Endothelial cell of umbilical vein (primary cell): ENCODE measurements at regions not wholly inside any gene's neighbourhood (a gene's known extent, or its start where the extent isn't known, plus 50 kb on each side); places are given as distances from the start of the nearest gene placed in this dataset.
A peak's percentile ranks its signal among the peaks of the same experiment; 100 is the strongest.

ENCODE experiments used
- BruUV-seq: library from RNA; stranded (reverse); fragments of 400-500 nt; replicated peaks from 2 replicates; lab custom pipeline; 2021; lab: Mats Ljungman, UMichigan
- CTCF ChIA-PET: fragments of 300-600, 350-600 bp; sonication (Branson Sonifier 250); formaldehyde crosslinking; loops from one replicate; lab custom pipeline; 2021; ENCODE audit warnings: antibody characterized with exemption, inconsistent platforms; lab: Charles Lee
- POLR2A ChIA-PET: fragments of 300-600, 350-600 bp; sonication (Branson Sonifier 250); formaldehyde crosslinking; loops from one replicate; lab custom pipeline; 2021; ENCODE audit warnings: antibody characterized with exemption, inconsistent platforms; lab: Charles Lee
- DNase-seq: peaks from one replicate; pipeline ENCODE4 v3.0.0-alpha.2; 2011; ENCODE audit warnings: low read depth, low spot score
- FAIRE-seq: peaks from 2 replicates; lab custom pipeline; 2011; peaks lifted over from hg19 to GRCh38; lab: Jason Lieb, UNC
- H2AFZ ChIP-seq: 2 replicates; pipeline ENCODE4 v1.6.0; 2012; ENCODE audit warnings: low read depth, low read length, control low read depth, inconsistent platforms
- H3K27ac ChIP-seq: 2 replicates; pipeline ENCODE4 v1.5.1; 2011; ENCODE audit warnings: low read depth, mild to moderate bottlenecking, control low read depth, low read length, moderate library complexity; ENCODE audit not compliant: insufficient read depth
- H3K27me3 ChIP-seq, 2 experiments: 2 replicates each; pipeline versions ENCODE4 v1.6.0 to v1.6.1; 2011; ENCODE audit warnings: low read length in 2 of 2, mixed read lengths in 1 of 2; ENCODE audit not compliant: control insufficient read depth in 2 of 2, insufficient read depth in 2 of 2
- H3K36me3 ChIP-seq, 2 experiments: 2 replicates in 1 of 2; 3 replicates in 1 of 2; pipeline ENCODE4 v1.5.1; 2011; ENCODE audit warnings: low read length in 2 of 2, mild to moderate bottlenecking in 1 of 2, moderate library complexity in 1 of 2; ENCODE audit not compliant: control insufficient read depth in 2 of 2, insufficient read depth in 2 of 2; ENCODE audit errors: extremely low read depth in 1 of 2
- H3K4me1 ChIP-seq: 3 replicates; pipeline ENCODE4 v1.5.1; 2011; ENCODE audit warnings: mild to moderate bottlenecking, low read length; ENCODE audit not compliant: control insufficient read depth, insufficient read depth; ENCODE audit errors: extremely low read depth
- H3K4me2 ChIP-seq: 2 replicates; pipeline ENCODE4 v1.6.1; 2011; ENCODE audit warnings: low read length, control low read depth, mixed read lengths; ENCODE audit not compliant: insufficient read depth
- H3K4me3 ChIP-seq, 3 experiments: fragments of 200-600 bp in 1 of 3; sonication (generic), shearing (Covaris generic) in 1 of 3; replicated peaks in 1 of 3; 2 replicates each; pipeline ENCODE4 v1.5.1; 2011 to 2016; ENCODE audit warnings: control low read depth in 3 of 3, low read length in 3 of 3, mild to moderate bottlenecking in 2 of 3, inconsistent platforms in 1 of 3, low read depth in 1 of 3, moderate library complexity in 1 of 3; ENCODE audit not compliant: insufficient read depth in 1 of 3
- H3K79me2 ChIP-seq: 2 replicates; pipeline ENCODE4 v1.6.0; 2012; ENCODE audit warnings: low read length, inconsistent platforms; ENCODE audit not compliant: control insufficient read depth, insufficient read depth
- H3K9ac ChIP-seq: replicated peaks from 2 replicates; pipeline ENCODE3; 2011; ENCODE audit warnings: low read length, control low read depth; ENCODE audit not compliant: insufficient read depth; ENCODE audit errors: extremely low read depth
- H3K9me1 ChIP-seq: replicated peaks from 3 replicates; pipeline ENCODE4 v1.6.0; 2011; ENCODE audit warnings: mild to moderate bottlenecking, low read length; ENCODE audit not compliant: control insufficient read depth, insufficient read depth; ENCODE audit errors: extremely low read depth
- H3K9me3 ChIP-seq: replicated peaks from 2 replicates; pipeline ENCODE4 v1.5.1; 2012; ENCODE audit warnings: low read length, inconsistent platforms; ENCODE audit not compliant: control insufficient read depth, insufficient read depth
- H4K20me1 ChIP-seq: replicated peaks from 2 replicates; pipeline ENCODE3; 2011; ENCODE audit warnings: mild to moderate bottlenecking, low read length; ENCODE audit not compliant: control insufficient read depth, insufficient read depth; ENCODE audit errors: extremely low read depth
- EZH2 ChIP-seq: IDR thresholded peaks from 2 replicates; pipeline ENCODE4 v1.6.1; 2012; ENCODE audit warnings: borderline replicate concordance, low read depth, mild to moderate bottlenecking, moderate library complexity, low read length, inconsistent platforms; ENCODE audit not compliant: severe bottlenecking
- FOS ChIP-seq: IDR thresholded peaks from 2 replicates; pipeline ENCODE4 v1.6.1; 2011; ENCODE audit warnings: mild to moderate bottlenecking, low read length, moderate library complexity, borderline replicate concordance; ENCODE audit not compliant: insufficient read depth
- GATA2 ChIP-seq: IDR thresholded peaks from 2 replicates; pipeline ENCODE4 v1.7.0; 2011; ENCODE audit warnings: low read depth, mild to moderate bottlenecking, moderate library complexity, mixed read lengths, low read length; ENCODE audit not compliant: insufficient read length, insufficient read depth
- JUN ChIP-seq: IDR thresholded peaks from 2 replicates; pipeline ENCODE4 v1.6.1; 2011; ENCODE audit warnings: borderline replicate concordance, low read depth; ENCODE audit not compliant: insufficient read length, insufficient read depth
- MYC ChIP-seq: IDR thresholded peaks from one replicate; pipeline ENCODE4 v1.6.1; 2011; ENCODE audit warnings: mild to moderate bottlenecking, low read depth, low read length
- POLR2A ChIP-seq: IDR thresholded peaks from 2 replicates; pipeline ENCODE4 v1.6.1; 2012; ENCODE audit warnings: low read depth, mild to moderate bottlenecking, control low read depth, low read length
- POLR2AphosphoS5 ChIP-seq: IDR thresholded peaks from 2 replicates; pipeline ENCODE4 v1.6.1; 2012; ENCODE audit warnings: low read depth, mild to moderate bottlenecking, control low read depth, low read length, moderate library complexity; ENCODE audit not compliant: insufficient read depth
- dilution Hi-C: fragments of 300-500 bp; cut with MboI; formaldehyde crosslinking; loops from one replicate; pipeline ENCODE4 v1.15.0; 2019; ENCODE audit warnings: low sequenced_read_pairs; ENCODE audit not compliant: extremely low pct_ligation_motif_present
- intact Hi-C: fragments of 100-400 bp; cut with micrococcal nuclease; formaldehyde crosslinking; loops from one replicate; pipeline ENCODE4 v1.10.0; 2022
- TF ChIP-seq, protein P1 (sequence below), 2 donors: IDR thresholded peaks; 1 replicate in 1 of 2; 2 replicates in 1 of 2; pipeline ENCODE4 v1.5.1; 2011; ENCODE audit warnings: low read length in 2 of 2, mild to moderate bottlenecking in 2 of 2, moderate library complexity in 2 of 2, control low read depth in 1 of 2, inconsistent platforms in 1 of 2, low read depth in 1 of 2; ENCODE audit not compliant: insufficient read depth in 1 of 2; ENCODE audit errors: extremely low read depth in 1 of 2
- TF ChIP-seq, protein P2 (sequence below): IDR thresholded peaks from 2 replicates; pipeline ENCODE4 v1.6.1; 2011; ENCODE audit not compliant: insufficient read depth, insufficient read length

DNA sequence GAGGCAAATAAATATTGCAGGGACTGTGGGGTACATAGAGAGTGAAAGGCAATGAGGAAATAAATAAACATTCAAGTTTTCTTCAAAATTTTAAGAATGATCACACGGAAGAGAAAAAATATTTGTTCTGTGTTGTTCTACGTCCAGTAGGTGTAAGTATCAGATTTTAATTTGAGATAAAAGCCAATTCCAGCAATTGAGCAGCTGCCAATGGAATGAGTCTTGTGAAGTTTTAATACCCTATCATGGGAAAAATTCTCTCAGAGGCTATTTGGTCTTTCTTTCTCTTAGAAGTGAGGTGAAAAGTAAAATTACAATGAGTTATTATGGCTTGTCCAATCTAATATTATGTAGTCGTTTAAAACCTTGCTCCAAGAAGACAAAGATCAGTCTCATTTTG, 195.7 kb upstream of the CITED2 start:
- no TSS peak for BruUV-seq
- Histone ChIP-seq H3K4me3 (no peak overlapping the region), H3K36me3 (no peaks in the 10 kb centered on the region), H3K9ac (peak overlapping the region; percentile 50), H3K4me2 (peak overlapping the region; percentile 87), H3K4me1 (peaks cover 24% of the 10 kb centered on the region), H3K79me2 (no peaks in the 10 kb centered on the region), H3K9me1 (no peaks in the 10 kb centered on the region), H3K9me3 (no peaks in the 10 kb centered on the region), H3K27me3 (no peaks in the 10 kb centered on the region), H2AFZ (peak overlapping the region; percentile 2), H3K27ac (peak overlapping the region; percentile 81), H4K20me1 (no peaks in the 10 kb centered on the region)
- POLR2A ChIA-PET, result no interaction called here
- intact Hi-C loops (no loop called here), dilution Hi-C loops (no loop called here)
- DNase-seq (no peak), FAIRE-seq (no peak)
- TF ChIP-seq JUN (no peak), FOS (no peak), MYC (no peak), GATA2 (no peak), POLR2AphosphoS5 (no peak), POLR2A (no peak), EZH2 (no peak)
- TF ChIP-seq, protein P1, sequence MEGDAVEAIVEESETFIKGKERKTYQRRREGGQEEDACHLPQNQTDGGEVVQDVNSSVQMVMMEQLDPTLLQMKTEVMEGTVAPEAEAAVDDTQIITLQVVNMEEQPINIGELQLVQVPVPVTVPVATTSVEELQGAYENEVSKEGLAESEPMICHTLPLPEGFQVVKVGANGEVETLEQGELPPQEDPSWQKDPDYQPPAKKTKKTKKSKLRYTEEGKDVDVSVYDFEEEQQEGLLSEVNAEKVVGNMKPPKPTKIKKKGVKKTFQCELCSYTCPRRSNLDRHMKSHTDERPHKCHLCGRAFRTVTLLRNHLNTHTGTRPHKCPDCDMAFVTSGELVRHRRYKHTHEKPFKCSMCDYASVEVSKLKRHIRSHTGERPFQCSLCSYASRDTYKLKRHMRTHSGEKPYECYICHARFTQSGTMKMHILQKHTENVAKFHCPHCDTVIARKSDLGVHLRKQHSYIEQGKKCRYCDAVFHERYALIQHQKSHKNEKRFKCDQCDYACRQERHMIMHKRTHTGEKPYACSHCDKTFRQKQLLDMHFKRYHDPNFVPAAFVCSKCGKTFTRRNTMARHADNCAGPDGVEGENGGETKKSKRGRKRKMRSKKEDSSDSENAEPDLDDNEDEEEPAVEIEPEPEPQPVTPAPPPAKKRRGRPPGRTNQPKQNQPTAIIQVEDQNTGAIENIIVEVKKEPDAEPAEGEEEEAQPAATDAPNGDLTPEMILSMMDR (IDR thresholded peaks at IDR 0.05; ENCODE audit: extremely low read depth in 1 of 2, insufficient read depth in 1 of 2, low read depth in 1 of 2, low read length in 2 of 2), result no peak
- TF ChIP-seq, protein P2, sequence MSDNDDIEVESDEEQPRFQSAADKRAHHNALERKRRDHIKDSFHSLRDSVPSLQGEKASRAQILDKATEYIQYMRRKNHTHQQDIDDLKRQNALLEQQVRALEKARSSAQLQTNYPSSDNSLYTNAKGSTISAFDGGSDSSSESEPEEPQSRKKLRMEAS, result no peak
- CTCF ChIA-PET, result no interaction called here
